ENCODE measurements at regions not wholly inside any gene's neighbourhood (a gene's known extent, or its start where the extent isn't known, plus 50 kb on each side); places are given as distances from the start of the nearest gene placed in this dataset.

DNA sequence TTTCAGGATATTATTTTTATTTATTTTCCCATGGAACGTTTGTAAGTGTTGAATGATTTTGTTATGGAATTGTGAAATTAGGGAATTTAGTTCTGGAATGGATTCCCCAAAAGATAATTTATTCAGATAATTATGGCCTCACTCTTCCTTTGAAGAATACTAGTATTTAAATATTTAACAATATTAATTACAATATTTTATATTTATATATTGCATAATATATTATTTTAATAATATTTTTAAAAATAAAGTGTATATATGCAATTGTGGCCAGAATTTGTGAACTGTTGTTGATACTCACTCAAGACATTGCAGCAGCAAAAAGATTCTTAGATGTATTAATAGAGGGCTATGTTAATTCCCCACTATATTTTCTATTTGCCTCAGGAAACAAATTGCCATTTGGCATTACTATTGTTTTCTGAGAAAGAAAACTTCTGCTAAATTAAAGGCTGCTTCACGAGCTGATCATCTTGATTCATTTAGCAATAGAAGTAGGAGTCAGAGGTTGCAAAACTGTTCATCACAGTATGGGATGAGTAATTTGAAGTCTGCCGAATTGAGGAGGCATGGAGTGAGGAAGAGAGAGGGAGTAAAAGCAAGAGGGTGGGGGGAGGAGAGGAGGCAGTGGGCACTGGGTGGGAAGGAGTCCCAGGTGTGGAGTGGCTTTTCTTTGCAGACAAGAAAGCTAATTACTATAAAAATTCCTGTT lies 729.2 kb downstream of the DHX35 start:
- TF ChIP-seq, protein P1, sequence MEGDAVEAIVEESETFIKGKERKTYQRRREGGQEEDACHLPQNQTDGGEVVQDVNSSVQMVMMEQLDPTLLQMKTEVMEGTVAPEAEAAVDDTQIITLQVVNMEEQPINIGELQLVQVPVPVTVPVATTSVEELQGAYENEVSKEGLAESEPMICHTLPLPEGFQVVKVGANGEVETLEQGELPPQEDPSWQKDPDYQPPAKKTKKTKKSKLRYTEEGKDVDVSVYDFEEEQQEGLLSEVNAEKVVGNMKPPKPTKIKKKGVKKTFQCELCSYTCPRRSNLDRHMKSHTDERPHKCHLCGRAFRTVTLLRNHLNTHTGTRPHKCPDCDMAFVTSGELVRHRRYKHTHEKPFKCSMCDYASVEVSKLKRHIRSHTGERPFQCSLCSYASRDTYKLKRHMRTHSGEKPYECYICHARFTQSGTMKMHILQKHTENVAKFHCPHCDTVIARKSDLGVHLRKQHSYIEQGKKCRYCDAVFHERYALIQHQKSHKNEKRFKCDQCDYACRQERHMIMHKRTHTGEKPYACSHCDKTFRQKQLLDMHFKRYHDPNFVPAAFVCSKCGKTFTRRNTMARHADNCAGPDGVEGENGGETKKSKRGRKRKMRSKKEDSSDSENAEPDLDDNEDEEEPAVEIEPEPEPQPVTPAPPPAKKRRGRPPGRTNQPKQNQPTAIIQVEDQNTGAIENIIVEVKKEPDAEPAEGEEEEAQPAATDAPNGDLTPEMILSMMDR (IDR thresholded peaks at IDR 0.05; ENCODE audit: control insufficient read depth, insufficient read depth, low read depth, low read length, missing control alignments): no peak
- no peak for DNase-seq (ENCODE audit: low read depth)
- H3K4me3 ChIP-seq (ENCODE audit: control insufficient read depth, low read depth, low read length): no peak overlapping the region

DNA sequence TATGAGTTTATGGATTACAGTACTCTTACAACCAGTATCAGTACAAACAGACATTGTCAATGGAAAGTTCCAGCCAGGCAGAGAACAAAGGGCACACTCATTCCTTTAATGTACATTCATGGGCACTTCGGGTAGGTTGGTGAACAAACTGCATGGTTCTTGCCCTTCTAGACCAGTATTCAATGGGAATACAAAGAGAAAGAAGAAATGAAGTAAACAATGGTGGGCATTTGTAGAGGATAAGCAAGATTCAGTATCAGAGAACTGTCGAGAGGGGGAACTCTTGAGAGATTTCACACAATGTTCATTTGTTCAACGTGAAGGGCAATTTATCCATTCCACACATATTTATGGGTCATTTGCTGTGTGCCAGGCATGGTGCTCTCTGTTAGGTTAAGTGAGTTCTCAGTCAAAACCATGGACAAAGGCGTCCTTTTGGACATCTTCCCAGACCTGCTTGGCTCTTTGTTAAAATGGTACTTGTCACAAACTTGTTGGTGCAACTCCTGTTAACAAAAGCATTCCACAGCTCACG lies 714.8 kb downstream of the DHX35 start:
- DNase-seq (ENCODE audit: low read depth): no peak
- TF ChIP-seq, protein P1 (IDR thresholded peaks at IDR 0.05; ENCODE audit: control insufficient read depth, insufficient read depth, low read depth, low read length, missing control alignments): peak; percentile 4
- no peak overlapping the region for H3K4me3 ChIP-seq (ENCODE audit: control insufficient read depth, low read depth, low read length)

DNA sequence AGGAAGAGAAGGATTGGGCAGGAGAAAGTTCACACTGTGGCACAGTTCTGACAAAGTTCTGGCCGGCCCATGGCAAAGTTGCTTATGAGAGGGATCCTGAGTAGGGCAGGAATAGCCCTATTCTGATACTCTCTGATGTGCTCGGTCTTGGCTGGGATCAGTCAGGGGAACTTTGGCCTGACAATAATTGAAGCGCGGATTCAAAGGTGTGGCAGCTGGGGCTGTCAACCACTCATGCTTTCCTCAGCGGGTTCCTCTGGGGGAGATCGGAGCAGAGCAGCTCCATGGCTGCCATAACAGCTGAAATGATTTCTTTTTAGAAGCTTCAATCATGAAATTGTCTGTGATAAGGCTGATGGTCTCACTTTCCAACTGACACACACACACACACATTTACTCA lies 714.1 kb downstream of the DHX35 start:
- no peak for DNase-seq (ENCODE audit: low read depth)
- TF ChIP-seq, protein P1 (IDR thresholded peaks at IDR 0.05; ENCODE audit: control insufficient read depth, insufficient read depth, low read depth, low read length, missing control alignments): no peak
- no peak overlapping the region for H3K4me3 ChIP-seq (ENCODE audit: control insufficient read depth, low read depth, low read length)

DNA sequence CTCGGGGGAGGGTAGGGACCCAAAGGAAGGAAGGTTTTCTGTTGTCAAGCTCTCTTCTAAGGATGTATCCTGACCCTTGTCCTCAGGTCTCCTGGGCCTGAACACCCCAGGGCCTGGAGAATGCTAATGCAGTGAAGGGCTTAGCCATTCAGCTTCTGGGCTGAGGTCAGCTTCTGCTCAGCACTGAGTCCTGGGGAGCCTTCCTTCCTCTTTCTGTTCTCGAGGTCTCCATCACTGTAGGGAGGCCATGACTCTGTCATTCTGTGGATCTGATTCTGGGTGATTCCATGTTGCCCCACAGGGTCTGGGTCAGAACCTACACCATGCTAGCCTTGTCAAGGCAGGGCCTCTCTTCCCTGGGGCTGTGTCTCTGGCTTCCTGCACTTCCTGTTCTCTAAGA lies 712.7 kb downstream of the DHX35 start:
- TF ChIP-seq, protein P1 (IDR thresholded peaks at IDR 0.05; ENCODE audit: control insufficient read depth, insufficient read depth, low read depth, low read length, missing control alignments): no peak

DNA sequence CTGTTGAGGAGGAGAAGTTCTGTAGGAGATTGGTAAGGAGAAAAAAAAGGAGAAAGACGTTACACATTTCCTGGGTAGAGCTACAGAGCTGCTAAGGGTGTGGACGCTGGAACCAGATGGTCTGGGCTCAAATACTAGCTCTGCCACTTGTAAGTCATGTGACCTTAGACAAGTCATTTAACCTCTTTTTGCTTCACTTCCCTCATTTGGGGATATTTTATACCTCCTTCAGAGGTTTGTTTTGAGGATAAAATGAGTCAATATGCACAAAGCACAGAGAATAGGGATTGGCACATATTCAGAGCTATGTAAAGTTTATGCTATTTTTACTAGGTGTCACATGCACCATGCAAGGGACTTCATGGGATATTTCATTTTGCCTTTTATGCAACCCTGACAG lies 708.8 kb downstream of the DHX35 start:
- no peak for DNase-seq (ENCODE audit: low read depth)
- TF ChIP-seq, protein P1 (IDR thresholded peaks at IDR 0.05; ENCODE audit: control insufficient read depth, insufficient read depth, low read depth, low read length, missing control alignments): no peak
- no peak overlapping the region for H3K4me3 ChIP-seq (ENCODE audit: control insufficient read depth, low read depth, low read length)

More for the DNA sequence above, 712.7 kb downstream of the DHX35 start:
- no peak for DNase-seq (ENCODE audit: low read depth)
- no peak overlapping the region for H3K4me3 ChIP-seq (ENCODE audit: control insufficient read depth, low read depth, low read length)

DNA sequence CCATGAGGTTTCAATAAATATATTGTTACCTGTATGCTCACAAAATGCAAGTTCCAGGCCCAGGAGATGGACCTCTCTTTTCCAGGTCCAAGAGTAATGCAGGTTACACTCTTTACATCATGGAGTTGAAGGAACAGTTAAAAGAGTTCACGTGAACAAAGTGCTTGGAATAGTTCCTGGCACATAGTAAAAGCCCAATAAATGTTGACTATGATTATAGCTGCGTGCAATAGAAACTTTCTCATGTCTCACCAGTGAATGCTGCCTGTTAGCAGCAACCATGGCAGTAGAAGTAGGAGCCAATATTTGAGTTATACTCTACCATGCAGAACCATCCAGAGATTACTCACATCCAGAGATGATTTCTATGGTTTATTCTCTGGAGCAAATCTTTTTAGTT lies 707.5 kb downstream of the DHX35 start:
- TF ChIP-seq, protein P1 (IDR thresholded peaks at IDR 0.05; ENCODE audit: control insufficient read depth, insufficient read depth, low read depth, low read length, missing control alignments): no peak
- DNase-seq (ENCODE audit: low read depth): no peak
- H3K4me3 ChIP-seq (ENCODE audit: control insufficient read depth, low read depth, low read length): no peak overlapping the region
